ENCODE measurements at regions not wholly inside any gene's neighbourhood (a gene's known extent, or its start where the extent isn't known, plus 50 kb on each side); places are given as distances from the start of the nearest gene placed in this dataset.

DNA sequence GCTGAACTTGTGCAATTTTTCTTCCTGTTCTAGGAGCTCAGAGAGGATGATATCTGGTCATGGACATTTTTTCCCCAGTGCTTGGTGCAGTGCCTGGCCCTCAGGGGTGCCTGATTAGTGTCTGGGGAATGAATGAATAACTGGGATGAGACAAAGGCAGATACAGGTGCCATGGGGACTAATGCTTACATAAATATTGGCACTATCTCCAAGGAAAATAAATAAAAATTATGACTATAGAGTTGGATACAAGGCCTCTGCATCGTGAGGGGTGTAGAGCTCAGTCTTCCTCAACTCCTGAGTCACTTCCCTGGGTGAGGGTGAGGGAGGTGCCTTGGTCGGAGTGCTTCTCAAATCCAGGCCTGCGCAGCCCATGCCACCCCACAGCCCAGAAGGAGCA, 188.6 kb downstream of the KCNA5 start:
- Histone ChIP-seq H3K27ac (ENCODE audit: low read depth, low read length) (no peak overlapping the region), H3K27me3 (ENCODE audit: control insufficient read depth, insufficient read depth, low read length) (no peaks in the 10 kb centered on the region), H3K9me3 (ENCODE audit: control insufficient read depth, insufficient read depth, low read length) (no peaks in the 10 kb centered on the region), H3K4me3 (ENCODE audit: low read depth, low read length) (no peak overlapping the region)
- CTCF ChIA-PET: interaction anchor here (1.6 kb wide), 1 partner anchor 196 kb away, joined by 4 read pairs; no protein-coding TSS in a partner anchor
- no peak for DNase-seq (ENCODE audit: low read depth, low spot score)
- TF ChIP-seq, protein P1, sequence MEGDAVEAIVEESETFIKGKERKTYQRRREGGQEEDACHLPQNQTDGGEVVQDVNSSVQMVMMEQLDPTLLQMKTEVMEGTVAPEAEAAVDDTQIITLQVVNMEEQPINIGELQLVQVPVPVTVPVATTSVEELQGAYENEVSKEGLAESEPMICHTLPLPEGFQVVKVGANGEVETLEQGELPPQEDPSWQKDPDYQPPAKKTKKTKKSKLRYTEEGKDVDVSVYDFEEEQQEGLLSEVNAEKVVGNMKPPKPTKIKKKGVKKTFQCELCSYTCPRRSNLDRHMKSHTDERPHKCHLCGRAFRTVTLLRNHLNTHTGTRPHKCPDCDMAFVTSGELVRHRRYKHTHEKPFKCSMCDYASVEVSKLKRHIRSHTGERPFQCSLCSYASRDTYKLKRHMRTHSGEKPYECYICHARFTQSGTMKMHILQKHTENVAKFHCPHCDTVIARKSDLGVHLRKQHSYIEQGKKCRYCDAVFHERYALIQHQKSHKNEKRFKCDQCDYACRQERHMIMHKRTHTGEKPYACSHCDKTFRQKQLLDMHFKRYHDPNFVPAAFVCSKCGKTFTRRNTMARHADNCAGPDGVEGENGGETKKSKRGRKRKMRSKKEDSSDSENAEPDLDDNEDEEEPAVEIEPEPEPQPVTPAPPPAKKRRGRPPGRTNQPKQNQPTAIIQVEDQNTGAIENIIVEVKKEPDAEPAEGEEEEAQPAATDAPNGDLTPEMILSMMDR (IDR thresholded peaks at IDR 0.05; ENCODE audit: low read depth, low read length): no peak
- POLR2A ChIA-PET: no interaction called here

DNA sequence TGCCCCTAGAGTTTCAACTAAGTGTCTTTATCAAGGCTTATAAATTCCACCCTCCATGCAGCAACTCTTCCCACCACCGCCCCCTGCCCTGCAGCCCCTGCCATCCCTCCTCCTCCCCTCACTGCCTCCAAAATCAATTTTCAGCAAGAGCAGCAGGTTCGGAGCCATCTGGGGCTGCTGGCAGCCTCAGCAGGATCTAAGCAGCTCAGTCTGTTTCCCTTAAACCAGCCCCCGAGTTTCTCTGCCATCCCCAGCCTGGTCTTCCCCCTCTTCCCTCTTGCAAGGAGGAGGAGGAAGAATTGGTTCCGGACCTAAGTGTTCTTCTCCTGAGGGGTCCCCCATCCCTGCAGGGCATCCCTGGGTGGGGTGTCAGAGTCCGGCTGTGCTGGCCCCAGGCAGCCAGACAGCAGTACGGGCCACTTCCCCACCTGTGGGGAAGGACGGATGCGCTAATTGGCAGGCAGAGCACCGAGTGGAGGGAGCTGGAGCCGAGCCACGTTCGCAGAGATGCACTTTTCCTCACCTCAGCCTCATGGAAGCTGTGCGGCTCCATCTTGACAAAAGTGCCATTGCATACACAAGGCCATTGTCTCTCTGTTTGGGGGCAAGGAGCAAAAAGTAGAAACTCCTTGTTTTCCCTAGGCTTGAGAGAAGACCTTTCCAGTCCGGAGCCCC, 189.3 kb downstream of the KCNA5 start:
- H3K4me3 ChIP-seq (ENCODE audit: low read depth, low read length): no peak overlapping the region
- TF ChIP-seq, protein P1 (IDR thresholded peaks at IDR 0.05; ENCODE audit: low read depth, low read length): no peak
- DNase-seq (ENCODE audit: low read depth, low spot score): no peak
- H3K27ac ChIP-seq (ENCODE audit: low read depth, low read length): no peak overlapping the region
- H3K9me3 ChIP-seq (ENCODE audit: control insufficient read depth, insufficient read depth, low read length): no peaks in the 10 kb centered on the region
- ChIA-PET CTCF (interaction anchor here (1.6 kb wide), 1 partner anchor 196 kb away, joined by 4 read pairs; no protein-coding TSS in a partner anchor), POLR2A (no interaction called here)
- H3K27me3 ChIP-seq (ENCODE audit: control insufficient read depth, insufficient read depth, low read length): no peaks in the 10 kb centered on the region

DNA sequence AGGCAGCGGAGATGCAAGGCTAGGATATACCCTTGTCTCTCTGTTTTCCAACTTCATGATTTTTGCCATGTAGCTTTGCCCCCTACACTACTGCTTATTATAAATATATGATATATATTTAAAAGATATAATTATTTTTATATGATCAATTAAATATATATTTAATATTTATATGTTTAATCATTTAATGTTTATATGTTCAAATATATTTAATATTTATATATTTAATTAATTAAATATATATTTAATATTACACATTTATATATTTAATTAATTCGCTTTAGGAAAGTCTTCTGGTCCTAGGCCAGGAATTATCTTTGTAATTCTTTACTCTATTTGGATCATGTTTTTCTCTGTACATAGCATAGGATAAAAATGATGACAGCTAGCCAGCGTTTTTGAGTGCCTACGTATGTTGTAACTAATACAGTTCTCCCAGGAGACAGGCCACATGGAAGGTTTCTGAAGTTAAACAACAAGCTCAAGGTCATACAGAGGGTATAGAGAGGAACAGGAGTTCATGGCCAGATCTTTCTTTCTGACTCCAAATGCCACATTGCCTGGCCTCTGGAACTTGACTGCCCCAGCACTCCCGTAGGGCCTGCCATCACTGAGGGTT, 192.5 kb downstream of the KCNA5 start:
- H3K9me3 ChIP-seq (ENCODE audit: control insufficient read depth, insufficient read depth, low read length): no peaks in the 10 kb centered on the region
- no peaks in the 10 kb centered on the region for H3K27me3 ChIP-seq (ENCODE audit: control insufficient read depth, insufficient read depth, low read length)
- DNase-seq (ENCODE audit: low read depth, low spot score): no peak
- ChIA-PET CTCF (interaction anchor here (0.9 kb wide), 1 partner anchor 36 kb away, joined by 4 read pairs; no protein-coding TSS in a partner anchor), POLR2A (no interaction called here)
- TF ChIP-seq, protein P1 (IDR thresholded peaks at IDR 0.05; ENCODE audit: low read depth, low read length): no peak
- H3K4me3 ChIP-seq (ENCODE audit: low read depth, low read length): no peak overlapping the region
- H3K27ac ChIP-seq (ENCODE audit: low read depth, low read length): no peak overlapping the region

DNA sequence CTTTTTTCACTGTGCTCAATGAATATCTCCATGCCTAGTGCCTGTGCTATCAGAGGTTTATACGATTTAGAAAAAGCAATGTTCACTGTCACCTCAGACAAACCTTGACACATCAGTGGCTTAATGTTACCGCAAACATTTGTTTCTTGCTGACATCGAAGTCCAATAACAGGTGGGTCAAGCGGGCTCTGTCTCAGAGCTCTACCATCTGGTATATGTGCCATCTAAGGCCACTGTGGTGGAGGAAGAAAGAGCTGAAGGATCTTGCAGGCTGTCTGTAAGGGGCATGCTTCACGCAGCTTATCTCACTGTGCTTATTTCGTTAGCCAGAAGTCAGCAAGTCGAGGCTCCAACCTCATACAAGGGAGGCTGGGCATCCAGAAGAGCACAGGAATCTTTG, 189.5 kb upstream of the NTF3 start:
- H3K27me3 ChIP-seq (ENCODE audit: control insufficient read depth, insufficient read depth, low read length): no peaks in the 10 kb centered on the region
- ChIA-PET CTCF (no interaction called here), POLR2A (no interaction called here)
- no peak for DNase-seq (ENCODE audit: low read depth, low spot score)
- H3K9me3 ChIP-seq (ENCODE audit: control insufficient read depth, insufficient read depth, low read length): no peaks in the 10 kb centered on the region
- H3K4me3 ChIP-seq (ENCODE audit: low read depth, low read length): no peak overlapping the region
- TF ChIP-seq, protein P1 (IDR thresholded peaks at IDR 0.05; ENCODE audit: low read depth, low read length): no peak
- H3K27ac ChIP-seq (ENCODE audit: low read depth, low read length): no peak overlapping the region

DNA sequence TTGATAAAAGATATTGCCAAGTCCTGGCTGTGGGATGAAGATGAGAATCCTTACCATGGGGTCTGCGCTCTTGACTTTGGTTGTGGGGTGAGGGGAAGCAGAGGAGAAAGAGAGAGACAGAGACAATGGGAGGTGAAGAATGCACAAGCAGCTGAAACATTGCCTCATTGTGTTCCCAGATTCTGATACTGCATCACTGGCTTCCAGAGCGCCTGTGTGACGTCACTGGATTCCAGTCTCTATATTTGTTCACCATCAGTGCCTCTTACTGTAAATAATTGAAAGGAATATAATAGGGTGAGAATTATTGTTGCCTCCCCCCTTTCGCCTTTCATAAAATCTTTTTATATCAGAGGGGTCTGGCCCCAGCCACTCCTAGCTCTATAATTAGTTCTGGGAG, 188.9 kb upstream of the NTF3 start:
- Histone ChIP-seq H3K9me3 (ENCODE audit: control insufficient read depth, insufficient read depth, low read length) (no peaks in the 10 kb centered on the region), H3K4me3 (ENCODE audit: low read depth, low read length) (no peak overlapping the region), H3K27me3 (ENCODE audit: control insufficient read depth, insufficient read depth, low read length) (no peaks in the 10 kb centered on the region), H3K27ac (ENCODE audit: low read depth, low read length) (no peak overlapping the region)
- CTCF ChIA-PET: no interaction called here
- no peak for DNase-seq (ENCODE audit: low read depth, low spot score)
- POLR2A ChIA-PET: no interaction called here
- TF ChIP-seq, protein P1 (IDR thresholded peaks at IDR 0.05; ENCODE audit: low read depth, low read length): no peak
